Smooth muscle cell (in vitro differentiated cells): ENCODE measurements at regions not wholly inside any gene's neighbourhood (a gene's known extent, or its start where the extent isn't known, plus 50 kb on each side); places are given as distances from the start of the nearest gene placed in this dataset.

Source experiments
- DNase-seq: peaks from one replicate; lab custom pipeline; 2025; ENCODE audit not compliant: unreplicated experiment; lab: John Stamatoyannopoulos, UW
- H2AFZ ChIP-seq: fragments of 200-600 bp; sonication (generic); 2 replicates; pipeline ENCODE4 v1.6.0; 2016; ENCODE audit warnings: antibody characterized with exemption, low read depth, mild to moderate bottlenecking
- H3F3A ChIP-seq: fragments of 200-600 bp; sonication (generic); 2 replicates; pipeline ENCODE4 v1.6.0; 2017; ENCODE audit warnings: antibody characterized with exemption, low read depth
- H3K27ac ChIP-seq: fragments of 200-600 bp; sonication (generic); 2 replicates; pipeline ENCODE4 v1.5.1; 2016; ENCODE audit warnings: low read depth, mild to moderate bottlenecking
- H3K27me3 ChIP-seq: fragments of 200-600 bp; sonication (generic); 2 replicates; pipeline ENCODE4 v1.6.1; 2016; ENCODE audit warnings: low read depth, mild to moderate bottlenecking
- H3K36me3 ChIP-seq: fragments of 200-600 bp; sonication (generic); 2 replicates; pipeline ENCODE4 v1.5.1; 2016; ENCODE audit warnings: low read depth
- H3K4me1 ChIP-seq: fragments of 200-600 bp; sonication (generic); 2 replicates; pipeline ENCODE4 v1.5.1; 2016; ENCODE audit warnings: low read depth
- H3K4me2 ChIP-seq: fragments of 200-600 bp; sonication (generic); 2 replicates; pipeline ENCODE4 v1.6.0; 2016; ENCODE audit warnings: mild to moderate bottlenecking
- H3K4me3 ChIP-seq: fragments of 200-600 bp; sonication (generic); 2 replicates; pipeline ENCODE4 v1.5.1; 2016; ENCODE audit warnings: mild to moderate bottlenecking
- H3K79me2 ChIP-seq: fragments of 200-600 bp; sonication (generic); 2 replicates; pipeline ENCODE4 v1.6.0; 2016; ENCODE audit warnings: low read depth, mild to moderate bottlenecking
- H3K9ac ChIP-seq: fragments of 200-600 bp; sonication (generic); 2 replicates; pipeline ENCODE4 v1.6.0; 2016; ENCODE audit warnings: low read depth
- H3K9me3 ChIP-seq: fragments of 200-600 bp; sonication (generic); replicated peaks from 2 replicates; pipeline ENCODE4 v1.5.1; 2016; ENCODE audit warnings: low read depth
- H4K20me1 ChIP-seq: fragments of 200-600 bp; sonication (generic); 2 replicates; pipeline ENCODE4 v1.6.0; 2016; ENCODE audit warnings: low read depth
- WGBS: methylation state at CpG from one replicate; pipeline ENCODE4 v1.1.7; 2016; ENCODE audit warnings: low lambda C conversion rate; 5-methylcytosine and 5-hydroxymethylcytosine counted together
- TF ChIP-seq, protein P1 (sequence below): fragments of 200-600 bp; sonication (generic); IDR thresholded peaks from 2 replicates; pipeline ENCODE4 v1.5.1; 2017; ENCODE audit warnings: borderline replicate concordance, mild to moderate bottlenecking, antibody characterized with exemption; ENCODE audit not compliant: insufficient read depth, poor library complexity, severe bottlenecking

DNA sequence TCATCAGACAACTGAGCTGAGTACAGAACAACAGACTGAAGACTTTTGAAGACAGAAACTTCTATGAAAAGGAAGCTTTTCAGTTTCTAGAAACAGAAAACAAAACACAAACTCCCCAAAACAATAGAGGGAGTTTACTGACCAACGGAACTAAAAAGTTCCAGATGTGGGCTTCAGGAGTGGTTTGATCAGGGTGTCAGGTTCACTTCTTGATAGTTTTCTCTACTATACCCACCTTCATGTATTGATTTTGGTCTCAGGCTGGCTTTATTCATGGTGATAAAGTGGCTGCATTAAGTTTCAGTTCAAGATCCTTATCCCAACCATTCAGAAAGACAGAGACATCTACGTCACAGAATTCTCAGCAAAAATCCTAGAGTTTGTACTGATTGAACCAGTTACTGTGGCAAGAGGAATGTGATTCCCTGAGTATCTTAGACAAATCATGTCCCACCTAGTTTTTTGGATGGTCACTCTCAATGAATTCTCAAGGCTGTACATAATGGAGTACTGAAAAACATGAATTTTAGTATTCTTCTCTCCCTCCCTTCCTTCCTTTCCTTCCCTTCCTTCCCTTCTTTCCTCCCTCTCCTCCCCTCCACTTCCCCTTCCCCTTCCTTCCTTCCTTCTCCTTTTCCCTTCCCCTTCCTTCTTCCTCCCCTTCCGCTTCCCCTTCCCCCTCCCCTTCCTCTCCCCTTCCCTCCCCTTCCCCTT is 680.5 kb downstream of the PTPRU start:
- no peaks in the 10 kb centered on the region for H3K4me1 ChIP-seq

DNA sequence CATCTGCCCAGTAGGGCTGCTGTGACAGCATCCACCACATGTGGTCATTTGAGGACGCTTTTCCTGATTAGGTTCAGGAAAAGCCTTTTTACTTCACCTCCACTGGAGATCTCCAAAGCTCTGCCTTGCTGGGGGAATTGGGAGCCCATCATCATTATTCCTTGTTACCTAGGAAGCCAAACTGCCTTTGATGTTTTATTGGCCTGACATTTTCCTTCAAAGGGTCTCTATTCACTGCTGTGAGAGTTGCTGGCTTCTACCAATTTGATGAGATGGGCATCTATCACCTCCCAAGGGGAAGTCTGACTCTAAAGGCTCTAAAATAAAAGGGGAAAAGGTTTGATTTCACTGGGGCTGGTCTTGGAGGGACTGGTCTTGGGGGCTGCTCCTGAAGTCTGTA is 678.6 kb downstream of the PTPRU start:
- Histone ChIP-seq H3K79me2 (no peaks in the 10 kb centered on the region), H4K20me1 (no peaks in the 10 kb centered on the region), H3K9me3 (no peaks in the 10 kb centered on the region), H3K4me2 (no peak overlapping the region), H3K9ac (no peak overlapping the region), H3K27ac (no peak overlapping the region), H3K36me3 (no peaks in the 10 kb centered on the region), H3K4me1 (no peaks in the 10 kb centered on the region), H3K27me3 (no peaks in the 10 kb centered on the region), H2AFZ (no peak overlapping the region), H3K4me3 (no peak overlapping the region), H3F3A (no peaks in the 10 kb centered on the region)
- 57% methylated on average over 1 of the region's 1 CpG for WGBS
- TF ChIP-seq, protein P1, sequence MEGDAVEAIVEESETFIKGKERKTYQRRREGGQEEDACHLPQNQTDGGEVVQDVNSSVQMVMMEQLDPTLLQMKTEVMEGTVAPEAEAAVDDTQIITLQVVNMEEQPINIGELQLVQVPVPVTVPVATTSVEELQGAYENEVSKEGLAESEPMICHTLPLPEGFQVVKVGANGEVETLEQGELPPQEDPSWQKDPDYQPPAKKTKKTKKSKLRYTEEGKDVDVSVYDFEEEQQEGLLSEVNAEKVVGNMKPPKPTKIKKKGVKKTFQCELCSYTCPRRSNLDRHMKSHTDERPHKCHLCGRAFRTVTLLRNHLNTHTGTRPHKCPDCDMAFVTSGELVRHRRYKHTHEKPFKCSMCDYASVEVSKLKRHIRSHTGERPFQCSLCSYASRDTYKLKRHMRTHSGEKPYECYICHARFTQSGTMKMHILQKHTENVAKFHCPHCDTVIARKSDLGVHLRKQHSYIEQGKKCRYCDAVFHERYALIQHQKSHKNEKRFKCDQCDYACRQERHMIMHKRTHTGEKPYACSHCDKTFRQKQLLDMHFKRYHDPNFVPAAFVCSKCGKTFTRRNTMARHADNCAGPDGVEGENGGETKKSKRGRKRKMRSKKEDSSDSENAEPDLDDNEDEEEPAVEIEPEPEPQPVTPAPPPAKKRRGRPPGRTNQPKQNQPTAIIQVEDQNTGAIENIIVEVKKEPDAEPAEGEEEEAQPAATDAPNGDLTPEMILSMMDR, result no peak
- DNase-seq, result no peak

More for the DNA sequence above, 680.5 kb downstream of the PTPRU start:
- no peaks in the 10 kb centered on the region for H3K36me3 ChIP-seq
- no peak overlapping the region for H3K9ac ChIP-seq
- no peaks in the 10 kb centered on the region for H3K27me3 ChIP-seq
- H3K4me2 ChIP-seq, result no peak overlapping the region
- H4K20me1 ChIP-seq, result no peaks in the 10 kb centered on the region
- no peaks in the 10 kb centered on the region for H3K9me3 ChIP-seq
- H3K79me2 ChIP-seq, result no peaks in the 10 kb centered on the region
- TF ChIP-seq, protein P1, result no peak
- no peak overlapping the region for H3K4me3 ChIP-seq
- no peak for DNase-seq
- no peak overlapping the region for H3K27ac ChIP-seq
- no peaks in the 10 kb centered on the region for H3F3A ChIP-seq
- H2AFZ ChIP-seq, result no peak overlapping the region
- 95% methylated on average over 2 of the region's 3 CpGs for WGBS

DNA sequence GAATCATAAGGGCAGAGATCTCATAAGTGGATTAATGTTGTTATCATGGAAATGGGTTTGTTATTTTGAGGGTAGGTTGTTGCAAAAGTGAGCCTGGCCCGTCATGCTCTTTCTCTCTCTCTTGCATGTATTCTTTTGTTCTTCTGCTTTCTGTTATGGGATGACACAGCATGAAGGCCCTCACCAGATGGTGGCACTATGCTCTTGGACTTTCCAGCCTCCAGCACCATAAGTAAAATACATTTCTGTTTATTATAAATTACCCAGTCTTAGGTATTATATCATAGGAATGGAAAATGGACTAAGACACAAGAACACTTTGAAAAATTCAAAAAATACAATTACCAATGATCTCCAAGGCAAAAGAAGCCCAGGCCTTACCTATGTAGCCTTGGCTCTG is 676.1 kb downstream of the PTPRU start:
- Histone ChIP-seq H3K9me3 (no peaks in the 10 kb centered on the region), H2AFZ (no peak overlapping the region), H3K4me2 (no peak overlapping the region), H3K9ac (no peak overlapping the region), H3K36me3 (no peaks in the 10 kb centered on the region), H3K27ac (no peak overlapping the region), H3F3A (no peaks in the 10 kb centered on the region), H3K4me1 (no peaks in the 10 kb centered on the region), H4K20me1 (no peaks in the 10 kb centered on the region), H3K79me2 (no peaks in the 10 kb centered on the region), H3K27me3 (no peaks in the 10 kb centered on the region), H3K4me3 (no peak overlapping the region)
- no peak for DNase-seq
- 58% methylated on average over 1 of the region's 1 CpG for WGBS
- TF ChIP-seq, protein P1, result peak; percentile 11

DNA sequence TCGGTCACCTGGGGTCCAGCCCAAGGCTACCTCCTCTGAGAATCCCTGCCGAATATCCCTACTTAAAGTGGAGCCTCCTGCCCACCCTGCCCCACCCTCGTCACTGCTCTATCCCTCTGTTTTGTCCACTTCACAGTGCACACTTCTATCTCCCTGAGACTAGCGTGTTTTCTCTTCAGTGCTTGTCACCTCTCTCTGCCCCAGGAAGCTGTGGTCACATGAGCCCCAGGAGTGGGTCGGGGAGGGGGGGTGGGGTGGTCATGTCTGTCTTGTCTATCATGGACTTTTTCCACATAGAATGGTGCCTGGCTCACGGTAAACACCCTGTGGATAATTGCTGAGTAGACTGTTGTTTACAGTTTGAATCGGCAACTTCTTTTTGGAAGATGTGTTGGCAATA is 673.6 kb downstream of the PTPRU start:
- H4K20me1 ChIP-seq, result no peaks in the 10 kb centered on the region
- no peak overlapping the region for H3K4me2 ChIP-seq
- H3K27ac ChIP-seq, result no peak overlapping the region
- H2AFZ ChIP-seq, result no peak overlapping the region
- H3K27me3 ChIP-seq, result no peaks in the 10 kb centered on the region
- H3K36me3 ChIP-seq, result no peaks in the 10 kb centered on the region
- DNase-seq, result no peak
- no peaks in the 10 kb centered on the region for H3F3A ChIP-seq
- H3K9ac ChIP-seq, result no peak overlapping the region
- no peak overlapping the region for H3K4me3 ChIP-seq
- no peaks in the 10 kb centered on the region for H3K79me2 ChIP-seq
- 79% methylated on average over 5 of the region's 7 CpGs for WGBS
- TF ChIP-seq, protein P1, result no peak
- H3K4me1 ChIP-seq, result no peaks in the 10 kb centered on the region
- no peaks in the 10 kb centered on the region for H3K9me3 ChIP-seq
